ENCODE measurements at regions not wholly inside any gene's neighbourhood (a gene's known extent, or its start where the extent isn't known, plus 50 kb on each side); places are given as distances from the start of the nearest gene placed in this dataset.

DNA sequence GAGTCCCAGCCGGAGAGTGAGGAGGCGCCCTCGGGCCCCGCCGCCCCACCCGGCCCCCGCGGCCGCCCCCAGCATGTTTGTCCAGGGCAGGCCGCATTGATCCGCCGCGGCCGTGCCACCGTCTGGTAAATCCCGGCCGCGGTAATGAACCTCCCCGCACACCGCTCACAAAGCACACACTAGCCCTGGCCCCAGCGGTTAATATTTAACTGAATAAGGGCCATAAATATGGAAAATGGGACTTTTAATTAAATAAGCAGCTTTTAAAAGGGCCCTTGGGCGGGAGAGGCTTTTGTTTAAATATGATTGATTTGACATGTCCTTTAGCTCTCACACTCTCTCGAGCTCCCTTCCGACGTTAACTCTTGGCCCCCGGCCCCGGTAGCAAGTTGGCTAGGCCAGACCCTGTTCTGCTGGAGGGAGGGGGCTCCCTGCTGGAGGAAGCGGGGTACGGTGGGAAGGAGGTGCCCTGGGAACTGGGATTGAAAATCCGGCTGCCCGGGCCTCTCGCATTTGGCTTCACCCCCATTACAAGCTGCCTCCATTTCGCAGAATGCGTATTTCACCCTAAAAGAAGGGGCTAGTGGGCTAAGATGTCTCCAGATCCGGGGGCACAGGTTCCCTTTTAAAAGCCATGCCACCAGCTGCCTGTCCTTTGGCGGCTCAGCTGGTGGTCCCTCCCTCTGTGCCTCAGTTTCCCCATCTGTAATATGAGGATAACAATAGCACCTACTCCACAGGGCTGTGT is 199.8 kb downstream of the RBM19 start:
- no peaks in the 10 kb centered on the region for H3K36me3 ChIP-seq (ENCODE audit: control insufficient read depth in 2 of 2, insufficient read depth in 1 of 2, low read length in 2 of 2)
- ChIA-PET CTCF (interaction anchor here (0.7 to 1.0 kb wide), 2 partner anchors 214 to 305 kb away, joined by 3 to 4 read pairs; no protein-coding TSS in a partner anchor), POLR2A (no interaction called here)
- TF ChIP-seq ZNF174 (tag by site-specific recombination; IDR thresholded peaks at IDR 0.05): no peak
- TF ChIP-seq OSR2 (tag by site-specific recombination; IDR thresholded peaks at IDR 0.05): no peak
- TF ChIP-seq MZF1 (tag by site-specific recombination; IDR thresholded peaks at IDR 0.05; ENCODE audit: borderline replicate concordance): no peak
- no peak for TF ChIP-seq YY2 (tag by site-specific recombination; IDR thresholded peaks at IDR 0.05)
- no peak for TF ChIP-seq KLF1 (tag by site-specific recombination; IDR thresholded peaks at IDR 0.05)
- no peak for TF ChIP-seq ZFP3 (tag by site-specific recombination; IDR thresholded peaks at IDR 0.05; ENCODE audit: low read depth)
- no peak for TF ChIP-seq ZNF660 (tag by site-specific recombination; IDR thresholded peaks at IDR 0.05)
- TF ChIP-seq, protein P1, sequence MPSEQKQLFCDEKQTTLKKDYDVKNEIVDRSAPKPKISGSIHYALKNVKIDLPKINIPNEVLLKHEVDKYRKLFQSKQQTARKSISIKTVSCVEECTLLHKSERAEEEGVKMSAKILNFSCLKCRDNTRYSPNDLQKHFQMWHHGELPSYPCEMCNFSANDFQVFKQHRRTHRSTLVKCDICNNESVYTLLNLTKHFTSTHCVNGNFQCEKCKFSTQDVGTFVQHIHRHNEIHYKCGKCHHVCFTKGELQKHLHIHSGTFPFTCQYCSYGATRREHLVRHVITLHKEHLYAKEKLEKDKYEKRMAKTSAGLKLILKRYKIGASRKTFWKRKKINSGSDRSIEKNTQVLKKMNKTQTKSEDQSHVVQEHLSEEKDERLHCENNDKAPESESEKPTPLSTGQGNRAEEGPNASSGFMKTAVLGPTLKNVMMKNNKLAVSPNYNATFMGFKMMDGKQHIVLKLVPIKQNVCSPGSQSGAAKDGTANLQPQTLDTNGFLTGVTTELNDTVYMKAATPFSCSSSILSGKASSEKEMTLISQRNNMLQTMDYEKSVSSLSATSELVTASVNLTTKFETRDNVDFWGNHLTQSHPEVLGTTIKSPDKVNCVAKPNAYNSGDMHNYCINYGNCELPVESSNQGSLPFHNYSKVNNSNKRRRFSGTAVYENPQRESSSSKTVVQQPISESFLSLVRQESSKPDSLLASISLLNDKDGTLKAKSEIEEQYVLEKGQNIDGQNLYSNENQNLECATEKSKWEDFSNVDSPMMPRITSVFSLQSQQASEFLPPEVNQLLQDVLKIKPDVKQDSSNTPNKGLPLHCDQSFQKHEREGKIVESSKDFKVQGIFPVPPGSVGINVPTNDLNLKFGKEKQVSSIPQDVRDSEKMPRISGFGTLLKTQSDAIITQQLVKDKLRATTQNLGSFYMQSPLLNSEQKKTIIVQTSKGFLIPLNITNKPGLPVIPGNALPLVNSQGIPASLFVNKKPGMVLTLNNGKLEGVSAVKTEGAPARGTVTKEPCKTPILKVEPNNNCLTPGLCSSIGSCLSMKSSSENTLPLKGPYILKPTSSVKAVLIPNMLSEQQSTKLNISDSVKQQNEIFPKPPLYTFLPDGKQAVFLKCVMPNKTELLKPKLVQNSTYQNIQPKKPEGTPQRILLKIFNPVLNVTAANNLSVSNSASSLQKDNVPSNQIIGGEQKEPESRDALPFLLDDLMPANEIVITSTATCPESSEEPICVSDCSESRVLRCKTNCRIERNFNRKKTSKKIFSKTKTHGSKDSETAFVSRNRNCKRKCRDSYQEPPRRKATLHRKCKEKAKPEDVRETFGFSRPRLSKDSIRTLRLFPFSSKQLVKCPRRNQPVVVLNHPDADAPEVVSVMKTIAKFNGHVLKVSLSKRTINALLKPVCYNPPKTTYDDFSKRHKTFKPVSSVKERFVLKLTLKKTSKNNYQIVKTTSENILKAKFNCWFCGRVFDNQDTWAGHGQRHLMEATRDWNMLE (tag by site-specific recombination; conservative IDR thresholded peaks at IDR 0.05; ENCODE audit: low read depth): no peak
- no peak for TF ChIP-seq REPIN1 (tag by site-specific recombination; IDR thresholded peaks at IDR 0.05; ENCODE audit: low read depth)
- no peak overlapping the region for H3K27ac ChIP-seq (ENCODE audit: extremely low read depth, low read depth, low read length)
- no peak overlapping the region for H3K4me3 ChIP-seq (ENCODE audit: low read depth, low read length)
- no peaks in the 10 kb centered on the region for H3K4me1 ChIP-seq (ENCODE audit: control insufficient read depth, insufficient read depth, low read length)
- H3K9me3 ChIP-seq (ENCODE audit: control insufficient read depth, insufficient read depth, low read depth, low read length): no peaks in the 10 kb centered on the region

DNA sequence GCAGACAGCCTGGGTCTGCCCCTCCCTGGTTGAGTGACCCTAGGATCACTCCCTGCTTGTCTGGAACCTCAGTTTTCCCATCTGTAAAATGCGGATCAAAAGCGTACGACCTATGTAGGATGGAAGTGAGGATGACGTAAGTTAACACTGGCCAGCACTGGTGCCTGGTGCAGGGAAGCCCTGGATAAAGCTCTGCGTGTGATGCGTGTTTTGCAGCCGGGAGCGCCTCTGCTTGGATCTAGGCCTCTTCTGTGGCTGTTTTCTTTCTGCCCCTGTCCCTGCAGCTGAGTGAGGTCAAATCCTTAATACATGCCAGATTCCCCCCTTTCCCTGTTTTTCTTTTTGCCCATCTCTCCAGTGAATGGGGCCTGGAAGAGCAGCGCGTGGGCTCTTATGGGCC is 201.5 kb downstream of the RBM19 start:
- TF ChIP-seq, protein P2, sequence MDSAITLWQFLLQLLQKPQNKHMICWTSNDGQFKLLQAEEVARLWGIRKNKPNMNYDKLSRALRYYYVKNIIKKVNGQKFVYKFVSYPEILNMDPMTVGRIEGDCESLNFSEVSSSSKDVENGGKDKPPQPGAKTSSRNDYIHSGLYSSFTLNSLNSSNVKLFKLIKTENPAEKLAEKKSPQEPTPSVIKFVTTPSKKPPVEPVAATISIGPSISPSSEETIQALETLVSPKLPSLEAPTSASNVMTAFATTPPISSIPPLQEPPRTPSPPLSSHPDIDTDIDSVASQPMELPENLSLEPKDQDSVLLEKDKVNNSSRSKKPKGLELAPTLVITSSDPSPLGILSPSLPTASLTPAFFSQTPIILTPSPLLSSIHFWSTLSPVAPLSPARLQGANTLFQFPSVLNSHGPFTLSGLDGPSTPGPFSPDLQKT (IDR thresholded peaks at IDR 0.05; ENCODE audit: borderline replicate concordance, low read depth, low read length): no peak
- TF ChIP-seq ZIC2 (tag by site-specific recombination; IDR thresholded peaks at IDR 0.05): no peak
- TF ChIP-seq, protein P3, sequence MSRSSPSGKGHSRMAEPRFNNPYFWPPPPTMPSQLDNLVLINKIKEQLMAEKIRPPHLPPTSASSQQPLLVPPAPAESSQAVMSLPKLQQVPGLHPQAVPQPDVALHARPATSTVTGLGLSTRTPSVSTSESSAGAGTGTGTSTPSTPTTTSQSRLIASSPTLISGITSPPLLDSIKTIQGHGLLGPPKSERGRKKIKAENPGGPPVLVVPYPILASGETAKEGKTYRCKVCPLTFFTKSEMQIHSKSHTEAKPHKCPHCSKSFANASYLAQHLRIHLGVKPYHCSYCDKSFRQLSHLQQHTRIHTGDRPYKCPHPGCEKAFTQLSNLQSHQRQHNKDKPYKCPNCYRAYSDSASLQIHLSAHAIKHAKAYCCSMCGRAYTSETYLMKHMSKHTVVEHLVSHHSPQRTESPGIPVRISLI (tag by site-specific recombination; IDR thresholded peaks at IDR 0.05): no peak
- no peak for TF ChIP-seq ZNF76 (tag by site-specific recombination; IDR thresholded peaks at IDR 0.05; ENCODE audit: borderline replicate concordance, low read depth)
- Histone ChIP-seq H3K4me3 (ENCODE audit: low read depth, low read length) (no peak overlapping the region), H3K27ac (ENCODE audit: extremely low read depth, low read depth, low read length) (no peak overlapping the region), H3K36me3 (ENCODE audit: control insufficient read depth in 2 of 2, insufficient read depth in 1 of 2, low read length in 2 of 2) (no peaks in the 10 kb centered on the region), H3K9me3 (ENCODE audit: control insufficient read depth, insufficient read depth, low read depth, low read length) (no peaks in the 10 kb centered on the region), H3K4me1 (ENCODE audit: control insufficient read depth, insufficient read depth, low read length) (no peaks in the 10 kb centered on the region)
- POLR2A ChIA-PET: no interaction called here
- CTCF ChIA-PET: no interaction called here

Data from HEK293 (cell line).